Hepatocyte (in vitro differentiated cells): ENCODE measurements at regions not wholly inside any gene's neighbourhood (a gene's known extent, or its start where the extent isn't known, plus 50 kb on each side); places are given as distances from the start of the nearest gene placed in this dataset.

ENCODE experiments used
- CTCF ChIP-seq: fragments of 200-600 bp; sonication (generic); IDR thresholded peaks from 2 replicates; pipeline ENCODE4 v1.5.1; 2016; ENCODE audit warnings: antibody characterized with exemption, mild to moderate bottlenecking; ENCODE audit not compliant: poor library complexity
- EZH2 ChIP-seq: fragments of 200-600 bp; sonication (generic); IDR thresholded peaks from 2 replicates; pipeline ENCODE4 v1.6.1; 2016; ENCODE audit warnings: antibody characterized with exemption, mild to moderate bottlenecking, borderline replicate concordance
- EZH2phosphoT487 ChIP-seq: fragments of 200-600 bp; sonication (generic); IDR thresholded peaks from one replicate; pipeline ENCODE4 v1.6.1; 2018; ENCODE audit warnings: antibody characterized with exemption, mild to moderate bottlenecking, low read depth, moderate library complexity; ENCODE audit not compliant: unreplicated experiment, severe bottlenecking

GRCh38 chr4:138507522-138507921 is 265.4 kb upstream of the SLC7A11 start:
- TF ChIP-seq CTCF (no peak), EZH2 (no peak), EZH2phosphoT487 (no peak)
